Right forelimb (tissue), 1 donor: ENCODE measurements at regions not wholly inside any gene's neighbourhood (a gene's known extent, or its start where the extent isn't known, plus 50 kb on each side); places are given as distances from the start of the nearest gene placed in this dataset.

Experiments used
- DNase-seq: peaks from one replicate; pipeline ENCODE4 v3.0.0-alpha.2; 2018

GRCh38 chr7:49376817-49377375, 396.5 kb upstream of the VWC2 start:
- DNase-seq = no peak

- DNase-seq = no peak
Measured at GRCh38 chr7:49386792-49387191, 386.6 kb upstream of the VWC2 start.

- DNase-seq = no peak
Measured at GRCh38 chr7:49389871-49390479, 383.5 kb upstream of the VWC2 start.

- no peak for DNase-seq
Measured at GRCh38 chr7:49396229-49396628, 377.2 kb upstream of the VWC2 start.

GRCh38 chr7:49397750-49398149, 375.7 kb upstream of the VWC2 start:
- no peak for DNase-seq

GRCh38 chr7:49398236-49398635, 375.2 kb upstream of the VWC2 start:
- no peak for DNase-seq

GRCh38 chr7:49398746-49399145, 374.7 kb upstream of the VWC2 start:
- no peak for DNase-seq

- DNase-seq = no peak
Measured at GRCh38 chr7:49400891-49401550, 372.4 kb upstream of the VWC2 start.

GRCh38 chr7:49403844-49404243, 369.6 kb upstream of the VWC2 start:
- DNase-seq = no peak

GRCh38 chr7:49407205-49407604, 366.2 kb upstream of the VWC2 start:
- no peak for DNase-seq

GRCh38 chr7:49417034-49417433, 356.4 kb upstream of the VWC2 start:
- DNase-seq = no peak

- DNase-seq = no peak
Measured at GRCh38 chr7:49418963-49419362, 354.5 kb upstream of the VWC2 start.

GRCh38 chr7:49422564-49422963, 350.9 kb upstream of the VWC2 start:
- no peak for DNase-seq

- DNase-seq = no peak
Measured at GRCh38 chr7:49424109-49424508, 349.3 kb upstream of the VWC2 start.

- DNase-seq = no peak
Measured at GRCh38 chr7:49425277-49425818, 348.1 kb upstream of the VWC2 start.

- no peak for DNase-seq
Measured at GRCh38 chr7:49432254-49432653, 341.2 kb upstream of the VWC2 start.

- DNase-seq = no peak
Measured at GRCh38 chr7:49433794-49434193, 339.6 kb upstream of the VWC2 start.

- DNase-seq = no peak
Measured at GRCh38 chr7:49434846-49435245, 338.6 kb upstream of the VWC2 start.

- no peak for DNase-seq
Measured at GRCh38 chr7:49438281-49438680, 335.2 kb upstream of the VWC2 start.

- no peak for DNase-seq
Measured at GRCh38 chr7:49443515-49443914, 329.9 kb upstream of the VWC2 start.

GRCh38 chr7:49453486-49453885, 320.0 kb upstream of the VWC2 start:
- DNase-seq = no peak

GRCh38 chr7:49479441-49479840, 294.0 kb upstream of the VWC2 start:
- DNase-seq = no peak

GRCh38 chr7:49479936-49480544, 293.4 kb upstream of the VWC2 start:
- DNase-seq = no peak

- DNase-seq = no peak
Measured at GRCh38 chr7:49481075-49481474, 292.4 kb upstream of the VWC2 start.
